Adipocyte (in vitro differentiated cells): ENCODE measurements at regions not wholly inside any gene's neighbourhood (a gene's known extent, or its start where the extent isn't known, plus 50 kb on each side); places are given as distances from the start of the nearest gene placed in this dataset.

ENCODE experiments used
- DNase-seq: peaks from one replicate; pipeline ENCODE4 v3.0.0-alpha.2; 2015; ENCODE audit warnings: low read depth
- H3K27me3 ChIP-seq: replicated peaks from 2 replicates; pipeline ENCODE4 v1.7.0; 2013; ENCODE audit warnings: mild to moderate bottlenecking, low read length, moderate library complexity; ENCODE audit not compliant: control insufficient read depth, insufficient read depth
- H3K36me3 ChIP-seq: 2 replicates; pipeline ENCODE4 v1.7.0; 2013; ENCODE audit warnings: low read length, mild to moderate bottlenecking, moderate library complexity; ENCODE audit not compliant: control insufficient read depth, insufficient read depth, severe bottlenecking
- H3K4me1 ChIP-seq: 2 replicates; pipeline ENCODE4 v1.7.0; 2013; ENCODE audit warnings: mild to moderate bottlenecking, low read length, moderate library complexity; ENCODE audit not compliant: control insufficient read depth, insufficient read depth
- H3K4me3 ChIP-seq: 2 replicates; pipeline ENCODE4 v1.7.0; 2013; ENCODE audit warnings: mild to moderate bottlenecking, low read length, moderate library complexity
- H3K9ac ChIP-seq: 2 replicates; pipeline ENCODE4 v1.7.0; 2013; ENCODE audit warnings: mild to moderate bottlenecking, low read length, moderate library complexity
- H3K9me3 ChIP-seq: 2 replicates; pipeline ENCODE4 v1.7.0; 2013; ENCODE audit warnings: mild to moderate bottlenecking, low read length, moderate library complexity; ENCODE audit not compliant: control insufficient read depth

- Histone ChIP-seq H3K4me1 (no peaks in the 10 kb centered on the region), H3K27me3 (no peaks in the 10 kb centered on the region), H3K4me3 (no peak overlapping the region), H3K9me3 (no peaks in the 10 kb centered on the region), H3K36me3 (no peaks in the 10 kb centered on the region), H3K9ac (no peak overlapping the region)
- DNase-seq, result no peak
Observed at GRCh38 chr9:81480828-81481604, 208.3 kb downstream of the TLE1 start.

- Histone ChIP-seq H3K36me3 (no peaks in the 10 kb centered on the region), H3K27me3 (no peaks in the 10 kb centered on the region), H3K4me3 (no peak overlapping the region), H3K4me1 (no peaks in the 10 kb centered on the region), H3K9ac (no peak overlapping the region), H3K9me3 (no peaks in the 10 kb centered on the region)
- no peak for DNase-seq
Observed at GRCh38 chr9:81479573-81479972, 209.8 kb downstream of the TLE1 start.

GRCh38 chr9:81477669-81478068, 211.7 kb downstream of the TLE1 start:
- Histone ChIP-seq H3K4me3 (no peak overlapping the region), H3K9ac (no peak overlapping the region), H3K36me3 (no peaks in the 10 kb centered on the region), H3K4me1 (no peaks in the 10 kb centered on the region), H3K9me3 (no peaks in the 10 kb centered on the region), H3K27me3 (no peaks in the 10 kb centered on the region)
- peak; percentile 65 for DNase-seq

- no peak for DNase-seq
- H3K9ac ChIP-seq, result no peak overlapping the region
- H3K9me3 ChIP-seq, result no peaks in the 10 kb centered on the region
- H3K4me3 ChIP-seq, result no peak overlapping the region
- no peaks in the 10 kb centered on the region for H3K36me3 ChIP-seq
- no peaks in the 10 kb centered on the region for H3K27me3 ChIP-seq
- no peaks in the 10 kb centered on the region for H3K4me1 ChIP-seq
Observed at GRCh38 chr9:81476813-81477490, 212.4 kb downstream of the TLE1 start.

- Histone ChIP-seq H3K36me3 (no peaks in the 10 kb centered on the region), H3K27me3 (no peaks in the 10 kb centered on the region), H3K4me1 (no peaks in the 10 kb centered on the region), H3K9me3 (no peaks in the 10 kb centered on the region), H3K4me3 (no peak overlapping the region), H3K9ac (no peak overlapping the region)
- DNase-seq, result no peak
Observed at GRCh38 chr9:81474792-81475191, 214.6 kb downstream of the TLE1 start.

- no peak overlapping the region for H3K9ac ChIP-seq
- no peaks in the 10 kb centered on the region for H3K4me1 ChIP-seq
- H3K9me3 ChIP-seq, result no peaks in the 10 kb centered on the region
- DNase-seq, result no peak
- H3K27me3 ChIP-seq, result no peaks in the 10 kb centered on the region
- no peak overlapping the region for H3K4me3 ChIP-seq
- no peaks in the 10 kb centered on the region for H3K36me3 ChIP-seq
Observed at GRCh38 chr9:81474125-81474524, 215.2 kb downstream of the TLE1 start.

GRCh38 chr9:81473708-81474107, 215.6 kb downstream of the TLE1 start:
- Histone ChIP-seq H3K36me3 (no peaks in the 10 kb centered on the region), H3K9ac (no peak overlapping the region), H3K9me3 (no peaks in the 10 kb centered on the region), H3K4me3 (no peak overlapping the region), H3K4me1 (no peaks in the 10 kb centered on the region), H3K27me3 (no peaks in the 10 kb centered on the region)
- no peak for DNase-seq

- H3K4me1 ChIP-seq, result no peaks in the 10 kb centered on the region
- H3K4me3 ChIP-seq, result no peak overlapping the region
- no peaks in the 10 kb centered on the region for H3K27me3 ChIP-seq
- H3K9ac ChIP-seq, result no peak overlapping the region
- H3K36me3 ChIP-seq, result no peaks in the 10 kb centered on the region
- H3K9me3 ChIP-seq, result no peaks in the 10 kb centered on the region
- DNase-seq, result no peak
Observed at GRCh38 chr9:81473206-81473605, 216.1 kb downstream of the TLE1 start.

GRCh38 chr9:81472701-81473100, 216.6 kb downstream of the TLE1 start:
- no peak overlapping the region for H3K9ac ChIP-seq
- H3K4me3 ChIP-seq, result no peak overlapping the region
- no peaks in the 10 kb centered on the region for H3K27me3 ChIP-seq
- no peaks in the 10 kb centered on the region for H3K4me1 ChIP-seq
- no peaks in the 10 kb centered on the region for H3K36me3 ChIP-seq
- DNase-seq, result no peak
- no peaks in the 10 kb centered on the region for H3K9me3 ChIP-seq

- H3K4me3 ChIP-seq, result no peak overlapping the region
- H3K4me1 ChIP-seq, result no peaks in the 10 kb centered on the region
- H3K36me3 ChIP-seq, result no peaks in the 10 kb centered on the region
- DNase-seq, result no peak
- no peak overlapping the region for H3K9ac ChIP-seq
- no peaks in the 10 kb centered on the region for H3K27me3 ChIP-seq
- H3K9me3 ChIP-seq, result no peaks in the 10 kb centered on the region
Observed at GRCh38 chr9:81470864-81471263, 218.5 kb downstream of the TLE1 start.

- H3K9ac ChIP-seq, result no peak overlapping the region
- H3K4me3 ChIP-seq, result no peak overlapping the region
- H3K4me1 ChIP-seq, result no peaks in the 10 kb centered on the region
- no peaks in the 10 kb centered on the region for H3K9me3 ChIP-seq
- no peak for DNase-seq
- no peaks in the 10 kb centered on the region for H3K36me3 ChIP-seq
- no peaks in the 10 kb centered on the region for H3K27me3 ChIP-seq
Observed at GRCh38 chr9:81468084-81468595, 221.2 kb downstream of the TLE1 start.
